SK-N-MC (cell line): ENCODE measurements at regions not wholly inside any gene's neighbourhood (a gene's known extent, or its start where the extent isn't known, plus 50 kb on each side); places are given as distances from the start of the nearest gene placed in this dataset.

ENCODE experiments used
- DNase-seq: peaks from one replicate; pipeline ENCODE4 v3.0.0-alpha.2; 2011; ENCODE audit warnings: low read depth, low spot score
- H3K27ac ChIP-seq: fragments of 200-600 bp; sonication (generic); 2 replicates; pipeline ENCODE4 v1.5.1; 2016; ENCODE audit warnings: mixed run types
- H3K36me3 ChIP-seq: fragments of 200-600 bp; sonication (generic); 2 replicates; pipeline ENCODE4 v1.6.1; 2017; ENCODE audit warnings: antibody characterized with exemption, low read length, mixed read lengths; ENCODE audit not compliant: insufficient read depth
- H3K4me3 ChIP-seq: fragments of 200-600 bp; sonication (generic); 2 replicates; pipeline ENCODE4 v1.5.1; 2016
- H3K9ac ChIP-seq: fragments of 200-600 bp; sonication (generic); 2 replicates; pipeline ENCODE4 v1.8.0; 2017; ENCODE audit warnings: mixed run types, mixed read lengths; ENCODE audit not compliant: insufficient read length
- H3K9me3 ChIP-seq: fragments of 200-600 bp; sonication (generic); 2 replicates; pipeline ENCODE4 v1.6.1; 2017; ENCODE audit warnings: low read depth, mild to moderate bottlenecking, antibody characterized with exemption, low read length, moderate library complexity, mixed read lengths
- EZH2 ChIP-seq: fragments of 200-600 bp; sonication (generic); IDR thresholded peaks from one replicate; pipeline ENCODE4 v1.6.1; 2017; ENCODE audit warnings: antibody characterized with exemption
- FOXP2 ChIP-seq: optimal IDR thresholded peaks from 2 replicates; pipeline ENCODE3; 2011; ENCODE audit warnings: mild to moderate bottlenecking, moderate library complexity; ENCODE audit not compliant: insufficient read depth; ENCODE audit errors: extremely low read length, control extremely low read depth
- POLR2AphosphoS5 ChIP-seq: IDR thresholded peaks from 2 replicates; pipeline ENCODE4 v1.6.1; 2012; ENCODE audit warnings: mild to moderate bottlenecking, low read depth, low read length, borderline replicate concordance

DNA sequence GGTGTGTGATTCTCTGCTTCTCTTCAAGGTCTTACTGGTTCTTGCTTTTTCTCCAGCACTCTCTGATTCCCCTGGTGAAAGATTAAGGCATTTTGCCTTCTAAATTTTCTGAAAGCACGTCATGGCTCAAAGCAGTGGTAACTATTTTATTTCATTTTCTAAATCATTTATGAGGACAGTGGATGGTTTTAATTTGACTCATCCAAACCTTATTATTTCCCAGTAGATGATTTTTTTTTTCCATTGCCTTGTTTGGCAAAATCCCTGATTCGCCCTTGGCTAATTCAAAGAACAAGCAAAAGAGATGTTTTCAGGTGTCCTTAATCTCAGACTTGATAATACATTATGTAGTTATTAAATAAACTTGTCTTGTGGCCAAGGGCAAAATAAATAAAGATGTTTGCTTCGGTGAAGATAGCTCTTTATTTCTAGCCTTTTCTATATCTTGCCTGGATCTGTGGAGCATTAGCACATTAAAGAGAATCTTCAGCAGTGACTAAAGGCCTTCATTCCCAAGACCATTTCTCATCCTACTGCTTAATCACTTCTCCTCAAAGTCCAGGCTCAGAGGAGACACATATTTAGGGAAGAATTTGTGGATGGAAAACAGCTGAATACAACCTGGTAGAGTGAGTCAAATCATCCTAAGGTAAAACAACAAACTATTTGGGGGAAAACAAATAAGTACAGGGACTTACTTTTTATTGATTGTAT lies 359.8 kb downstream of the DUSP10 start:
- no peak overlapping the region for H3K27ac ChIP-seq
- H3K36me3 ChIP-seq: no peaks in the 10 kb centered on the region
- DNase-seq: no peak
- no peaks in the 10 kb centered on the region for H3K9me3 ChIP-seq
- no peak overlapping the region for H3K4me3 ChIP-seq
- H3K9ac ChIP-seq: no peak overlapping the region
- TF ChIP-seq FOXP2: no peak
- no peak for TF ChIP-seq EZH2
- no peak for TF ChIP-seq POLR2AphosphoS5

DNA sequence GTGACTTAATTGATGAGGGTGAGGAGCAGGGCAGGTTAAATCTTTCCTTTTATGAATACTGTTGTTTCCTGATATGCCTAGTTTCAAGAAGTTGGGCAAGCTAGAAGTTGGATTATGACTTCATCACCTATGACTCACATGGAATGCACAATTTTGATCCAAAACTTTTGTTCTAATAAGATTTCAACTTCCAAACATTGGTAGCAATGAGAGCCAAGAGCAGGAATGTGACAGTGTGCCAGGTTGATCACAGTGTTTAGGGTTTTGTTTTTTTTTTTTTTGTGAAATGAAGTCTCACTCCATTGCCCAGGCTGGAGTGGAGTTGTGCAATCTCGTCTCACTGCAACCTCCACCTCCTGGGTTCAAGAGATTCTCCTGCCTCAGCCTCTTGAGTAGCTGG lies 349.4 kb downstream of the DUSP10 start:
- no peaks in the 10 kb centered on the region for H3K36me3 ChIP-seq
- no peak for TF ChIP-seq EZH2
- TF ChIP-seq POLR2AphosphoS5: no peak
- no peak for TF ChIP-seq FOXP2
- no peak overlapping the region for H3K4me3 ChIP-seq
- H3K9me3 ChIP-seq: no peaks in the 10 kb centered on the region
- no peak overlapping the region for H3K9ac ChIP-seq
- no peak overlapping the region for H3K27ac ChIP-seq
- no peak for DNase-seq

DNA sequence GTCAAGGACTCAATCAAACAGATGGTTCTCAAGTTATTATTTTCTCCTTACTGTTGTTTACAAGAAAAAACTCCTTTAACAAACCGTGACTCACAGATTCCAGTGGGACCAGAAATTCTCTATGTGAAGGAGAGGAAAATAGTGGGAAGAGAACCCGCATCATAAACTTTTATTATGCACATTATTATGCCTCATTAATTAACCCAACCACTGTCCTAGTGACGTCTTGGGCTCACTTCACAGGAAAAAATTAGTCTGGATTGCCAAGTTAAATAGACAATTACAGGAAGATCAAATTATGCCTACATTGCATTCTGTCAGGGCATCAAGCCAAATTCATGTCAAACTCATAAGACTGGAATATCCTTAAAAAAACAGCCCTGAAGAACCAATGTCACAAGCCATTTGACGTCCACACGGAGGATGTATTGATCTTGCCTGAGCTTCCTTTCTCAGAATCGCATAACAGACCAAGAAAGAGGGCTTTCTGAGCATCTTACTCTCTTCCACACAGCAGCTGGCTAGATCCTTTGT lies 347.8 kb downstream of the DUSP10 start:
- no peak overlapping the region for H3K27ac ChIP-seq

DNA sequence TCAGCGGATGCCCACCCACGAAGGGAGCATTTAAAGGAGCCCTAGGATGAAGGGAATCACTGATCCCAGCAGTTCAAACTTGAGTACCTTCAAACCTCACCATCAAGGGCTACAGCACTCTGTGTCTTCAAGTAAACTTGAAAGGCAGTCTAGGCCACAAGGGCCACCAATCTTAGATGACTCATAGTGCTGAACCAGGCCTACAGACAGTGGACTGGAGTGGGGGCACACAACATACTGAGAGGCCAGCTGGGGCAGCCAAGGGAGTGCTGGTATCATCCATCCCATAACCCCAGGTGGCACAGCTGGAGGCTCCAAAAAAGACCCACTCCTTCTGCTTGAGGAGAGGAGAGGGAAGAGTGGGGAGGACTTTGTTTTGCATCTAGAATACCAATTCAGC lies 345.4 kb downstream of the DUSP10 start:
- no peaks in the 10 kb centered on the region for H3K9me3 ChIP-seq
- no peak overlapping the region for H3K27ac ChIP-seq
- H3K4me3 ChIP-seq: no peak overlapping the region
- H3K36me3 ChIP-seq: no peaks in the 10 kb centered on the region
- TF ChIP-seq EZH2 (no peak), FOXP2 (no peak), POLR2AphosphoS5 (no peak)
- no peak overlapping the region for H3K9ac ChIP-seq
- DNase-seq: no peak

More for the DNA sequence above, 347.8 kb downstream of the DUSP10 start:
- TF ChIP-seq POLR2AphosphoS5 (no peak), FOXP2 (no peak), EZH2 (no peak)
- Histone ChIP-seq H3K4me3 (no peak overlapping the region), H3K36me3 (no peaks in the 10 kb centered on the region), H3K9ac (no peak overlapping the region), H3K9me3 (no peaks in the 10 kb centered on the region)
- no peak for DNase-seq

DNA sequence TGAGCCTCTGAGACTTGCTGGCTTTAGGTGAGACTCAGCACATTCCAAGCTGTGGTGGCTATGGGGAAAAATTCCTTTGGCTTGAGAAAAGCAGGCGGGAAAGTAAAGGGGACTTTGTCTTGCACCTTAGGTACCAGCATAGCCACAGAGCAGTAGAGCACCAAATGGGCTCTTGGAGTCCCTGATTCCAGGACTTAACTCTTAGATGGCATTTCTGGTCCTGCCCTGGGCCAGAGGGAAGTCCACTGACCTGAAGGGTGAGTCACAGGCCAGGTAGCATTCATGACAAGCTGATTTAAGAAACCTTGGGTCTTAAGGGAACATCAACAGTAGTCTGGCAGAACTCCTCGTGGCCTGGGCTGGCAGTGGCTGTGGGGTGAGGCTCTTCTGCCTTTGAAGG lies 344.7 kb downstream of the DUSP10 start:
- no peak overlapping the region for H3K27ac ChIP-seq
- no peak overlapping the region for H3K9ac ChIP-seq
- no peak for DNase-seq
- no peaks in the 10 kb centered on the region for H3K36me3 ChIP-seq
- H3K9me3 ChIP-seq: no peaks in the 10 kb centered on the region
- H3K4me3 ChIP-seq: no peak overlapping the region
- no peak for TF ChIP-seq FOXP2
- TF ChIP-seq POLR2AphosphoS5: no peak
- TF ChIP-seq EZH2: no peak

DNA sequence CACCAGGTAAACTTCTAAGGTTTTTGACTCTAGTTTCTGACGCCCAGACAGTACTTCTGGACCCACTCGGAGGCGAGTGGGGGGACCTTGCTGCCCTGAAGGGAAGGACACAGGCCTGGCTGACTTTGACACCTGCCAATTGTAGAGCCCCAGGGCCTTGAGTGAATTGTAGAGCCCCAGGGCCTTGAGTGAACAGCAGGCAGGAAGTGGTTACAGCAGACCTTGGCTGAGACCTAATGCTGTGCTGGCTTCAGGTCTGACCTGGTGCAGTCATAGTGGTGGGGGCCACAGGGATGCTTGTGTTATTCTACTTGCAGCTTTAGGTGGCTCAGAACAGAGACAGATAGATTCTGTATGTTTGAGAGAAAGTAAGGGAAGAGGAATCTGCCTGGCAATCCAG lies 344.3 kb downstream of the DUSP10 start:
- H3K36me3 ChIP-seq: no peaks in the 10 kb centered on the region
- H3K9me3 ChIP-seq: no peaks in the 10 kb centered on the region
- no peak overlapping the region for H3K4me3 ChIP-seq
- DNase-seq: no peak
- no peak overlapping the region for H3K27ac ChIP-seq
- TF ChIP-seq POLR2AphosphoS5: no peak
- no peak for TF ChIP-seq EZH2
- TF ChIP-seq FOXP2: no peak
- H3K9ac ChIP-seq: no peak overlapping the region

DNA sequence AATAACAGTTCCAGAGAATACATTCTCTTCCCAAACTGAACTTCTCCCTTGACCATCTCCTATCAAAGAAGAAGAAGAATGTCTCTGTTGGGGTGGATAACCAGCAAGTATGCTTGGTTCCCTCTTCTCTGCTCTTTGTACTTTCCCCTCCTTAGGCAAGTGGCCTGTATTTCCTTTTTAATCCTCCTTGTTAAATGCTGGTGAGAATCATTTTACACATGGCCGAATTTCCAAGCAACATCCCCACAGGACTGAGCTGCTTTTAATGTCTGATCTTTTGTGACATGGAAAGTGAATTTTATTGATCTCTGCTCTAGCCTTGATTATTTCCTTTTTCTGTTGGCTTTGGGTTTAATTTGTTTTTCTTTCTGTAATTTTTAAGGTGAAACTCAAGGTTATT lies 336.7 kb downstream of the DUSP10 start:
- H3K36me3 ChIP-seq: no peaks in the 10 kb centered on the region
- no peak for DNase-seq
- no peak overlapping the region for H3K4me3 ChIP-seq
- no peaks in the 10 kb centered on the region for H3K9me3 ChIP-seq
- no peak overlapping the region for H3K9ac ChIP-seq
- no peak overlapping the region for H3K27ac ChIP-seq
- TF ChIP-seq FOXP2: no peak
- TF ChIP-seq POLR2AphosphoS5: no peak
- no peak for TF ChIP-seq EZH2

DNA sequence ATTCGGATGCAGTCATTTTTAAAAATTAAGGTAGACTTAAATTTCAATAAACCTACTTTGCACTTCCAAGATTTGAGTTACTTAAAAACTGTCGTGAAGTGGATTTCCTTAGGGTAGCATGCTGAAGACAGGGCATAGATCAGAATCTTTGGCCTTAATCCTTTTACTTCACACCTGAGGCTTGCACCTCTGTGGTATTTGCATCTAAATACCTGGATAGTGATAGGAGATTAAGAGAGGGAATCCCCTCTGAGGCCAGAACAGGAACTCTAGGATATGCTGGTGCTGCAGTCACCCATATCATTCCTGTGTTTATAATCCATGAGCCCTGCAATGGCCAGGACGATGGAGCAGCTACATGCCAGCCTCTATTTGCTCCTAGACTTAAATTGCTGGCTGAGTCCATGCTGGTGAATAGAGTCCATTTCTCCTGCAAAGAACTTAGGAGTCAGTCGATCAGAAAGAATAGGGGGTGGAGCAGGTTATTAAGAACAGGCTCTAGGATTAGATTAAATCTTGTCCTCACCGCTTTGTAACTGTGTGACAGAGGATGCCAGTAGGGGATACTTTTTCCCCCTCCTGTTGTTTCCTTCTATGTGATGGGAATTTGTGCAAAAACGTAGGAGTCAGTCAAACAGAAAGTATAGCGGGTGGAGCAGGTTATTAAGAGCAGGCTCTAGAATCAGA lies 333.6 kb downstream of the DUSP10 start:
- Histone ChIP-seq H3K36me3 (no peaks in the 10 kb centered on the region), H3K9ac (no peak overlapping the region), H3K27ac (no peak overlapping the region), H3K9me3 (no peaks in the 10 kb centered on the region), H3K4me3 (no peak overlapping the region)
- no peak for DNase-seq
- TF ChIP-seq FOXP2 (no peak), EZH2 (no peak), POLR2AphosphoS5 (no peak)
